ENCODE measurements at regions not wholly inside any gene's neighbourhood (a gene's known extent, or its start where the extent isn't known, plus 50 kb on each side); places are given as distances from the start of the nearest gene placed in this dataset.
"Not testable (repeated sequence)": the region's sequence is repeated elsewhere in the genome, so short reads cannot be mapped to it uniquely, and the experiment has no call there.

GRCh38 chr5:25515525-25515924, 870.7 kb upstream of the CDH10 start:
- no peak for DNase-seq (ENCODE audit: low read depth)
- no peak overlapping the region for H3K4me3 ChIP-seq (ENCODE audit: low read depth, low read length)
- TF ChIP-seq, protein P1, sequence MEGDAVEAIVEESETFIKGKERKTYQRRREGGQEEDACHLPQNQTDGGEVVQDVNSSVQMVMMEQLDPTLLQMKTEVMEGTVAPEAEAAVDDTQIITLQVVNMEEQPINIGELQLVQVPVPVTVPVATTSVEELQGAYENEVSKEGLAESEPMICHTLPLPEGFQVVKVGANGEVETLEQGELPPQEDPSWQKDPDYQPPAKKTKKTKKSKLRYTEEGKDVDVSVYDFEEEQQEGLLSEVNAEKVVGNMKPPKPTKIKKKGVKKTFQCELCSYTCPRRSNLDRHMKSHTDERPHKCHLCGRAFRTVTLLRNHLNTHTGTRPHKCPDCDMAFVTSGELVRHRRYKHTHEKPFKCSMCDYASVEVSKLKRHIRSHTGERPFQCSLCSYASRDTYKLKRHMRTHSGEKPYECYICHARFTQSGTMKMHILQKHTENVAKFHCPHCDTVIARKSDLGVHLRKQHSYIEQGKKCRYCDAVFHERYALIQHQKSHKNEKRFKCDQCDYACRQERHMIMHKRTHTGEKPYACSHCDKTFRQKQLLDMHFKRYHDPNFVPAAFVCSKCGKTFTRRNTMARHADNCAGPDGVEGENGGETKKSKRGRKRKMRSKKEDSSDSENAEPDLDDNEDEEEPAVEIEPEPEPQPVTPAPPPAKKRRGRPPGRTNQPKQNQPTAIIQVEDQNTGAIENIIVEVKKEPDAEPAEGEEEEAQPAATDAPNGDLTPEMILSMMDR (conservative IDR thresholded peaks at IDR 0.05; ENCODE audit: low read depth, low read length): no peak

GRCh38 chr5:25510692-25511091, 865.9 kb upstream of the CDH10 start:
- H3K4me3 ChIP-seq (ENCODE audit: low read depth, low read length); DNase-seq (ENCODE audit: low read depth): not testable (repeated sequence)

- H3K4me3 ChIP-seq (ENCODE audit: low read depth, low read length); DNase-seq (ENCODE audit: low read depth): not testable (repeated sequence)
These were observed 863.2 kb upstream of the CDH10 start for GRCh38 chr5:25508011-25508410.

DNA sequence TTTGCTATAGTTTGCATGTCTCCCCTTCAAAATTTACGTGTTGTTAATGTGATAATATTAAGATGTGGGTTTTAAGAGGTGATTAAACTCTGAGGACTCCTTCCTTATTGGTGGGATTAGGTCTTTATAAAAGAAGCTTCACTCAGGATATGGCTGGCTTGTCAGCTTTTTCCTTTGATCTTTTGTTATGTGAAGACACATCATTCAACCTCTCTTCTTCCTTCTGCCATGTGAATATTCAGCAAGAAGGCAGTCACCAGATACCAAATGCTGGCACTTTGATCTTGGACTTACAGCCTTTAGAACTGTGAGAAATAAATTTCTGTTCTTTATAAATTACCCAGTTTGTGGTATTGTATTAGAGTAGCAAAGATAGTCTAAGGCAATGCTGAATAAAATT, 855.9 kb upstream of the CDH10 start:
- TF ChIP-seq, protein P1 (conservative IDR thresholded peaks at IDR 0.05; ENCODE audit: low read depth, low read length): no peak
- DNase-seq (ENCODE audit: low read depth): no peak
- no peak overlapping the region for H3K4me3 ChIP-seq (ENCODE audit: low read depth, low read length)

- peak; percentile 16 for DNase-seq (ENCODE audit: low read depth)
- H3K4me3 ChIP-seq (ENCODE audit: low read depth, low read length): no peak overlapping the region
- TF ChIP-seq, protein P1 (conservative IDR thresholded peaks at IDR 0.05; ENCODE audit: low read depth, low read length): no peak
These were observed 845.2 kb upstream of the CDH10 start for GRCh38 chr5:25489834-25490538.

GRCh38 chr5:25488119-25488518, 843.3 kb upstream of the CDH10 start:
- TF ChIP-seq, protein P1 (conservative IDR thresholded peaks at IDR 0.05; ENCODE audit: low read depth, low read length): no peak
- DNase-seq (ENCODE audit: low read depth): no peak
- no peak overlapping the region for H3K4me3 ChIP-seq (ENCODE audit: low read depth, low read length)

- TF ChIP-seq, protein P1 (conservative IDR thresholded peaks at IDR 0.05; ENCODE audit: low read depth, low read length): no peak
- no peak overlapping the region for H3K4me3 ChIP-seq (ENCODE audit: low read depth, low read length)
- no peak for DNase-seq (ENCODE audit: low read depth)
These were observed 839.6 kb upstream of the CDH10 start for GRCh38 chr5:25484391-25484790.

GRCh38 chr5:25481463-25481862, 836.7 kb upstream of the CDH10 start:
- no peak for DNase-seq (ENCODE audit: low read depth)
- H3K4me3 ChIP-seq (ENCODE audit: low read depth, low read length): no peak overlapping the region
- TF ChIP-seq, protein P1 (conservative IDR thresholded peaks at IDR 0.05; ENCODE audit: low read depth, low read length): no peak
